ENCODE measurements at regions not wholly inside any gene's neighbourhood (a gene's known extent, or its start where the extent isn't known, plus 50 kb on each side); places are given as distances from the start of the nearest gene placed in this dataset.
"Not testable (repeated sequence)": the region's sequence is repeated elsewhere in the genome, so short reads cannot be mapped to it uniquely, and the experiment has no call there.

- H3K4me3 Mint-ChIP-seq = no peak overlapping the region
- H3K9me3 Mint-ChIP-seq = peaks cover 7% of the 10 kb centered on the region
- no peaks in the 10 kb centered on the region for H3K4me1 Mint-ChIP-seq
- no peak for ATAC-seq (replicated peaks)
- H3K27me3 Mint-ChIP-seq = no peaks in the 10 kb centered on the region
- no peaks in the 10 kb centered on the region for H3K36me3 Mint-ChIP-seq (ENCODE audit: low read depth)
- H3K27ac Mint-ChIP-seq = no peak overlapping the region
These were observed 632.7 kb upstream of the ID4 start for GRCh38 chr6:19204445-19204844.

- Mint-ChIP-seq H3K4me3 (no peak overlapping the region), H3K36me3 (ENCODE audit: low read depth) (no peaks in the 10 kb centered on the region), H3K27me3 (no peaks in the 10 kb centered on the region), H3K27ac (no peak overlapping the region), H3K9me3 (peaks cover 11% of the 10 kb centered on the region), H3K4me1 (no peaks in the 10 kb centered on the region)
- no peak for ATAC-seq (replicated peaks)
These were observed 632.1 kb upstream of the ID4 start for GRCh38 chr6:19205076-19205475.

GRCh38 chr6:19209202-19209601 is 628.0 kb upstream of the ID4 start:
- no peak overlapping the region for H3K27ac Mint-ChIP-seq
- H3K4me3 Mint-ChIP-seq = no peak overlapping the region
- ATAC-seq (replicated peaks) = no peak
- H3K27me3 Mint-ChIP-seq = no peaks in the 10 kb centered on the region
- peaks cover 4% of the 10 kb centered on the region for H3K9me3 Mint-ChIP-seq
- H3K4me1 Mint-ChIP-seq = no peaks in the 10 kb centered on the region
- H3K36me3 Mint-ChIP-seq (ENCODE audit: low read depth) = no peaks in the 10 kb centered on the region

GRCh38 chr6:19210849-19211590 is 626.1 kb upstream of the ID4 start:
- Mint-ChIP-seq H3K9me3 (peaks cover 4% of the 10 kb centered on the region), H3K27me3 (no peaks in the 10 kb centered on the region), H3K4me3 (no peak overlapping the region), H3K27ac (no peak overlapping the region), H3K4me1 (no peaks in the 10 kb centered on the region), H3K36me3 (ENCODE audit: low read depth) (no peaks in the 10 kb centered on the region)
- ATAC-seq (replicated peaks) = no peak

- Mint-ChIP-seq H3K4me1 (no peaks in the 10 kb centered on the region), H3K27me3 (no peaks in the 10 kb centered on the region)
These were observed 622.9 kb upstream of the ID4 start for GRCh38 chr6:19214231-19214630.

GRCh38 chr6:19219931-19220330 is 617.2 kb upstream of the ID4 start:
- no peak for ATAC-seq (replicated peaks)
- Mint-ChIP-seq H3K27ac (no peak overlapping the region), H3K9me3 (peaks cover 5% of the 10 kb centered on the region), H3K36me3 (ENCODE audit: low read depth) (no peaks in the 10 kb centered on the region), H3K4me3 (no peak overlapping the region), H3K27me3 (no peaks in the 10 kb centered on the region), H3K4me1 (no peaks in the 10 kb centered on the region)

More at GRCh38 chr6:19214231-19214630, 622.9 kb upstream of the ID4 start:
- no peak for ATAC-seq (replicated peaks)
- H3K4me3 Mint-ChIP-seq = no peak overlapping the region
- H3K27ac Mint-ChIP-seq = no peak overlapping the region
- H3K36me3 Mint-ChIP-seq (ENCODE audit: low read depth) = no peaks in the 10 kb centered on the region
- peaks cover 4% of the 10 kb centered on the region for H3K9me3 Mint-ChIP-seq

- Mint-ChIP-seq H3K27me3 (no peaks in the 10 kb centered on the region), H3K4me3 (no peak overlapping the region), H3K4me1 (no peaks in the 10 kb centered on the region), H3K9me3 (peaks cover 15% of the 10 kb centered on the region), H3K27ac (no peak overlapping the region), H3K36me3 (ENCODE audit: low read depth) (no peaks in the 10 kb centered on the region)
- no peak for ATAC-seq (replicated peaks)
These were observed 605.1 kb upstream of the ID4 start for GRCh38 chr6:19231878-19232561.

GRCh38 chr6:19245656-19246055 is 591.5 kb upstream of the ID4 start:
- peaks cover 33% of the 10 kb centered on the region for H3K9me3 Mint-ChIP-seq
- no peaks in the 10 kb centered on the region for H3K4me1 Mint-ChIP-seq
- no peaks in the 10 kb centered on the region for H3K27me3 Mint-ChIP-seq
- no peak for ATAC-seq (replicated peaks)
- no peak overlapping the region for H3K27ac Mint-ChIP-seq
- H3K36me3 Mint-ChIP-seq (ENCODE audit: low read depth) = no peaks in the 10 kb centered on the region
- no peak overlapping the region for H3K4me3 Mint-ChIP-seq

GRCh38 chr6:19247181-19247580 is 590.0 kb upstream of the ID4 start:
- H3K4me1 Mint-ChIP-seq; ATAC-seq (replicated peaks); H3K27me3 Mint-ChIP-seq; H3K4me3 Mint-ChIP-seq; H3K27ac Mint-ChIP-seq; H3K36me3 Mint-ChIP-seq (ENCODE audit: low read depth): not testable (repeated sequence)
- H3K9me3 Mint-ChIP-seq = peaks cover 28% of the 10 kb centered on the region

- H3K4me1 Mint-ChIP-seq; H3K27ac Mint-ChIP-seq; H3K9me3 Mint-ChIP-seq; H3K36me3 Mint-ChIP-seq (ENCODE audit: low read depth); H3K27me3 Mint-ChIP-seq; ATAC-seq (replicated peaks); H3K4me3 Mint-ChIP-seq: not testable (repeated sequence)
These were observed 581.0 kb upstream of the ID4 start for GRCh38 chr6:19256123-19256522.

GRCh38 chr6:19261642-19262041 is 575.5 kb upstream of the ID4 start:
- no peak overlapping the region for H3K4me3 Mint-ChIP-seq
- H3K27ac Mint-ChIP-seq = no peak overlapping the region
- H3K27me3 Mint-ChIP-seq = no peaks in the 10 kb centered on the region
- H3K36me3 Mint-ChIP-seq (ENCODE audit: low read depth) = no peaks in the 10 kb centered on the region
- H3K9me3 Mint-ChIP-seq = peaks cover 3% of the 10 kb centered on the region
- no peak for ATAC-seq (replicated peaks)
- H3K4me1 Mint-ChIP-seq = no peaks in the 10 kb centered on the region

GRCh38 chr6:19268117-19268516 is 569.1 kb upstream of the ID4 start:
- no peaks in the 10 kb centered on the region for H3K27me3 Mint-ChIP-seq
- H3K27ac Mint-ChIP-seq = no peak overlapping the region
- no peaks in the 10 kb centered on the region for H3K4me1 Mint-ChIP-seq
- H3K4me3 Mint-ChIP-seq = no peak overlapping the region
- ATAC-seq (replicated peaks) = no peak
- peaks cover 13% of the 10 kb centered on the region for H3K9me3 Mint-ChIP-seq
- H3K36me3 Mint-ChIP-seq (ENCODE audit: low read depth) = no peaks in the 10 kb centered on the region

GRCh38 chr6:19268718-19269117 is 568.5 kb upstream of the ID4 start:
- no peak for ATAC-seq (replicated peaks)
- no peaks in the 10 kb centered on the region for H3K4me1 Mint-ChIP-seq
- no peaks in the 10 kb centered on the region for H3K36me3 Mint-ChIP-seq (ENCODE audit: low read depth)
- H3K27me3 Mint-ChIP-seq = no peaks in the 10 kb centered on the region
- peaks cover 13% of the 10 kb centered on the region for H3K9me3 Mint-ChIP-seq
- no peak overlapping the region for H3K27ac Mint-ChIP-seq
- no peak overlapping the region for H3K4me3 Mint-ChIP-seq

GRCh38 chr6:19269341-19269898 is 567.8 kb upstream of the ID4 start:
- H3K27me3 Mint-ChIP-seq = no peaks in the 10 kb centered on the region
- no peak for ATAC-seq (replicated peaks)
- H3K36me3 Mint-ChIP-seq (ENCODE audit: low read depth) = no peaks in the 10 kb centered on the region

GRCh38 chr6:19270616-19271015 is 566.6 kb upstream of the ID4 start:
- no peak for ATAC-seq (replicated peaks)
- no peaks in the 10 kb centered on the region for H3K36me3 Mint-ChIP-seq (ENCODE audit: low read depth)
- H3K4me1 Mint-ChIP-seq = no peaks in the 10 kb centered on the region
- no peak overlapping the region for H3K27ac Mint-ChIP-seq
- H3K4me3 Mint-ChIP-seq = no peak overlapping the region
- no peaks in the 10 kb centered on the region for H3K27me3 Mint-ChIP-seq
- peaks cover 13% of the 10 kb centered on the region for H3K9me3 Mint-ChIP-seq

More at GRCh38 chr6:19269341-19269898, 567.8 kb upstream of the ID4 start:
- Mint-ChIP-seq H3K4me1 (no peaks in the 10 kb centered on the region), H3K9me3 (peaks cover 13% of the 10 kb centered on the region), H3K4me3 (no peak overlapping the region), H3K27ac (no peak overlapping the region)
